ENCODE measurements at regions not wholly inside any gene's neighbourhood (a gene's known extent, or its start where the extent isn't known, plus 50 kb on each side); places are given as distances from the start of the nearest gene placed in this dataset.
"Not testable (repeated sequence)": the region's sequence is repeated elsewhere in the genome, so short reads cannot be mapped to it uniquely, and the experiment has no call there.

DNA sequence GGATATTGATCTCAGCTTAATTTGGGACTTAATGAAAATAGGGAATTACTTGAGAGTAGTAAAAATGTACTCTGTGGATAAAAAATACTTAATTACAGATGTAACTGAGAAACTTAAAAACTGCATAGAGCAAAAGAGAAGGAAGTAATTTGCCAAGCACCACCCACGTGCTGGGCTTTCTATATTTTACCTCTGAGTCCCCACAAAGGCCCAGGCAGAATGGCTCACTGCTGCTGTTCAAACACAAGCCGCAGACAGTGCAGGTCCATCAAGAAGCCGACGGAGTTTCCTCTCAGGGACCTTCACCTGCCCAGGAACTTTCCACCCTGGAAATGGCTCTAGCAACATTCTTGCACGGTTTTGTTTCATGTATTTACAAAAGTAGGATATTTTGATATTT is 77.2 kb upstream of the TRPM1 start:
- DNase-seq (ENCODE audit: low spot score) (no peak), FAIRE-seq (no peak)

- FAIRE-seq = no peak
- DNase-seq (ENCODE audit: low spot score) = no peak
These were observed 78.2 kb upstream of the TRPM1 start for GRCh38 chr15:31179693-31180092.

- DNase-seq (ENCODE audit: low spot score) (no peak), FAIRE-seq (no peak)
These were observed 91.8 kb upstream of the TRPM1 start for GRCh38 chr15:31193291-31193690.

DNA sequence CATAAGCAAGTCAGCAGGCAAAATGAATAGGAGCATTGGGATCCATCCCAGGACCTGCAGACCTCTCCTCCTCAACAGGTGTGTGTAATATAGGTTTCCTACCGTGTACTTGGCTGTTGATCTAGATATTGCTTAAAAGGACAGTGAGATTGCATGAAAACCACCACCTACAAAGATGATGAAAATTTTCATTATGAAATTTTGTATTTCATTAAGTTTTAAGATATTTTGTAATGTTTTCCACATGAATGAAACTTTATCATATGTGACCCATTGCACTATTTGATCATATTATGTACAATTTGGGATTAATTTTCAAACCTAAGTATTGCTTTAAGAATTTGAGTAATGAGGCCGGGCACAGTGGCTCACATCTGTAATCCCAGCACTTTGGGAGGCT is 94.3 kb upstream of the TRPM1 start:
- FAIRE-seq (no peak), DNase-seq (ENCODE audit: low spot score) (no peak)

DNA sequence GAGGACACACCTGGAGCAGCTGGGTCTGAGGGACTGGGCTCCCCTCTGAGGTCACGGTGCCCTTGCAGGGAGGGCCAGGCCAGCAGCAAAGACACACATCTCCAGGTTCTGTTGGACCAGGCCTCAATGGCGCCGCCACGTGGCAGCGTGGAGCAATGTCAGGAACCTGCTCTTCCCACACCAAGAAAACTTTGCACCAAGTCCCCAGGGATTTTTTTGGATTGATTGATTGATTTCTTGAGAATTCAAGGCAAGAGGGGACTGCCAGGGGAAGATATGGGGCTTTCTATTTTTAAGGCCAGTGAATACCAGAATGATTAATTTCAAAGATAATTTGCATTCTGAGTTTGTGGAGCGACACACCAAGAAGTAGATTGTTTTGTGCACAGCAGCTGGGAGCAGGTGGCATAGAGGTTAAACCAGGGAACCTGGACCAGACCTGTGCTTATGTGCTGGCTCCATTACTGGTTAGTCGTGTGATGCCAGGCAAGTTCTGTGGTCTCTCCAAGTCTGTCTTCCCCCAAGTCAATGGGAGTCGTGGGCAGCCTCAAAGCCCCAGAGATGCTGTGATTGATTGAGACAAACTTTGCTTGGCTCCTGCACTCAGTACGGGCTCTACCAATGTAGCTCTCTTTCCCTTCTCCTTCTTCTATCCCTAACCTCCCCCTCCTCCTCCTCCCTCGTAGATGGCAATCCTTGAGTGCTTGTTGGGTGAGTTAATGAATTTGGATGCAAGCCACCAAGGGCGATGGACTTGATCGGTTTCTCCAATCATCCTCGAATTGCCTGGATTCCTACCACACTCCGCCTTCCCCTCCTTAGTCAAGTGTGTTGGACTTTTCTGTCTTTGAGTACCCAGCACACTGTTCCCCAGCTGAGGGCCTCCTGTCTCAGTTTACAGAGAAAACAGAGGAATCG is 96.2 kb upstream of the TRPM1 start:
- FAIRE-seq = no peak
- DNase-seq (ENCODE audit: low spot score) = no peak

- no peak for DNase-seq (ENCODE audit: low spot score)
- FAIRE-seq = no peak
These were observed 99.2 kb upstream of the TRPM1 start for GRCh38 chr15:31200735-31201151.

DNA sequence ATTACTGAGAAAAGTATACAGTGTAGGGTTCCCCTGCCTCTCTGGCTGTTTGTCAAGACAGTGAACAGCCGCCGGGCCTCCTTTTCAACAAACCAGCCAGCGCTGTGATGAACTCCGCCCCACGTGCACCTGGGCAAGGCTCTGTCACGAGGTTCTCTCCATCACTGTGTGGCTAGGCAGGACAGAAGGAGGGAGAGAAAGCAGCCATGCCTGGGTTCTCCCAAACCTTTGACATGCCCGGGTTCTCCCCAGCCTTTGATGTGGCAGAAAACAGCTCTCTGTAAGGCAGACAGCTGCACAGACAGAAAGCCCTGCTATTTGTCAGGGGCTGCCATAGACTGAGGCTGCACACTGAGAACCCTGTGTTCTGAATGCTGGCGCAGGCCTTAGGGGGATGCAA is 101.4 kb upstream of the TRPM1 start:
- FAIRE-seq (no peak), DNase-seq (ENCODE audit: low spot score) (no peak)

- FAIRE-seq (no peak), DNase-seq (ENCODE audit: low spot score) (no peak)
These were observed 102.5 kb upstream of the TRPM1 start for GRCh38 chr15:31203999-31204398.

DNA sequence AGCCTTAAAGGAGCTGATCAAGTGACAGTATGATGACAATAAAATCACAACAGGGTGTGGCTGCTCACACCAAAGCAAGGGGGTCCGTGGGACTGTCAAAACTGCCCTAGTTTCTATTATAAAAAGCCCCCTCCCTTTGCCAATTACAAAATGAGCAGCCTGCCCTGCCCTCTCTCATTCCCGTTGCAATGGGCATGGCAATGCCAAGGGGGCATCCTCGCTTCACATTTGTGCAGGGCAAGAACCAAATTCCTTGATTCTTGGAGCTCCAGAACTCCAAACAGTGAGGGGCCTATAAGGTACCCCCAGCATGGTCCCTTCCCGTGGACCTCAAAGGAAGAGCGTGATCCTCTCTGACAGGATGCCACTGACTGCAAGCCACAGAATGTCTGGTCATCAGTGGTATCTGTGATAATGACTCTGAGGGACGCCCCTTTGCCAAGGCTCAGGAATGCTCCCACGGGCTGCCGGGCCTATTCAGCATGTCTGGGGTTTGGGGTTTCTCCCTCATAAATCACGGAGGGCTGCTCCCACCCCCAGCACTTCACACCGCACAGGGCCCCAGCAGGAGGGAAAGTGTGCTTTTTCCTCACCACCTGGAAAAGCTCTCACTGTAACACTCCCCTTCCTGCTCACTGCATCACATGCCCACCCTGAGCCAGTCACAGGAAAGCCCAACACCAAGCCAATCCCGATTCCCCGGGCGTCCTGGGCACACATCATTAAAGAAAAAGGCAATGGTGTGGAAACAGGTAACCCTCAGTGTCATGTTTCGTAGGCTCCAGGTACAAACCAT is 105.1 kb upstream of the TRPM1 start:
- FAIRE-seq (no peak), DNase-seq (ENCODE audit: low spot score) (no peak)

DNA sequence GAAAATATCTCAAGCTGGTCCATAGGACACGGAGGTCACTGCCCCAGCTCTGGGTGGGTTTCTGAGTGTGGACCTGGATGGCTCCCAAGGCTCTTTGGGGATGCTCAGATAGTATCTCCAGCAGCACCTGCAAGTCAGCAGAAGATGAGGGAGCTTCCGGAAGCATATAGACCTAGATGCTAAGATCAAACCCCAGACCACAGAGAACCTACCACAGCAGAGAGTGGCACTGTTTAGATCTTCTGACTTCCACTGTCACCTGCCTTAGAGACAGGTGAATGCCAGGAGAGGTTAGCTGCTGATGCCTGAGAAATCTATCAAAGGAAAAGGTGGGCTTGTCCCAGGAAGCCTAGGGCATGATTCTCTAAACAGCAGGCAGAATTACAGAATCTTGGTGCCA is 105.7 kb upstream of the TRPM1 start:
- no peak for FAIRE-seq
- no peak for DNase-seq (ENCODE audit: low spot score)

GRCh38 chr15:31207861-31208260 is 106.3 kb upstream of the TRPM1 start:
- DNase-seq (ENCODE audit: low spot score); FAIRE-seq: not testable (repeated sequence)

DNA sequence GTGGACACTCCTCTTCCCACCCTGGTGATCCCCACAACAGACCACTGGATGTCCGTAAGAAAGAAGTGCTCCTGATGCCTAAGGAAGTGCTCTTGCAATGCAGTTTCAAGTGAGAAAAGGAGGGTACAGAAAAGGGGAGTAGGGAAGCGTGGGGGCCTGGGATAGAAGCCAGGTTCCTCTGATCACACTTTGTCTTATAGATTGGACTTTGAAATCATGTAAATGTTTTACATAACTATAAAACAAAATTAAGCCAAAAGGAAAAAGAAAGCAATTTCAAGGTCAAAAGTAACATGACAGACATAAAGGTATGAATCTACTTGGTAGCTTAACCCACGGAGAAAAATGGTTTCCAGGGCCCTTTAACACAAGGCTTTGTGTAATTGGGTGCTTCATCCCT is 107.3 kb upstream of the TRPM1 start:
- DNase-seq (ENCODE audit: low spot score) (no peak), FAIRE-seq (no peak)

DNA sequence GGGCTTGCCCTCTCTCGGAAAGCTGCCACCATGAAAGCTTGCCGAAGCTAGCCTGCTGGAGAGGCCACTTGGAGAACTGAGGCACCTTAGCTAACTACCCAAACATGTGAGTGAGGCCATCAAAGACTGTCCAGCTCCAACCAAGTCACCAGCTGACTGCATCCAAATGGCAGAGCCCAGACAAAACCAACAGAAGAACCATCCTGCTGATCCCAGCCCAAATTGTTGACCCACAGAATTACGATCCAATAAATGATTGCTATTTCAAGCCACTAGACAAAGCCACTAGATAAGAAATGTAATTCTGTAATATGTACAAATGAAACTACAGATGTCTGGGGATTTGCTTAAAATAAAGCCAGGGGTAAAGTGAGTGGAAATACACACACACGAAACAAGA is 109.8 kb upstream of the TRPM1 start:
- DNase-seq (ENCODE audit: low spot score) (no peak), FAIRE-seq (no peak)

DNA sequence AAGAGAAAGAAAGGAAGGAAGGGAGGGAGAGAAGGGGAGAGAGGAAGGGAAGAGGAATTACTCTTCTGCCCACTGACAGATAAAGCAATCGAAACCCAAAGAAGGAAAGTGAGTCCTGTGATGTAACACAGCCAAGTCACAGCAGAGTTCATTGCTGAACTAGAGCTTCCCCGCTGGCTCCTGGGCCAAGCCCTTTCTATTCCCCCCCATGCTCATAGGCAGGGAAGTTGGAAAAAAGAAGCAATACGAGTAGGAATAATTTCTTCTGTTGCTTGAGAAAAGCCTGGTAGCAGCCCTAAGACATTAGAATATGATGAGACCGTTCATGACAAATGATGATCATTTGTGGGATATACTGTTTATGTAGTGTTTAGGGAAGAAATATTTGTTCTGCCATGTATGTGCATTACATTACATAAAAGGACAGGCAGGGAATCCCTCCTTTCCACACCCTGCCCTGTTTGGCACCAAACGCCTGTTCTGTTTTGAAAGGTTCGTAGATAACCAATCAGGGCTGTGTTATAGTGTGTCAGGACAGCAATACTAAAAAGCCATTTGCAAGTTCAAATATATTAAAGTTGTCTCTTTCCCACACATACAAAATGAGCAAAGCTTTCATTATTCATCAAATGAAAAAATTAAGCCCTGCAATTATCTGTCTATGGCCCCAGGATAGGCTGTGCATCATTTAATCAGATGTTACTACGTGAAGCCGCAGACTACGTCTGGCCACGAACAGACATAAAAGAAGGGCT is 111.0 kb upstream of the TRPM1 start:
- DNase-seq (ENCODE audit: low spot score) (no peak), FAIRE-seq (no peak)

DNA sequence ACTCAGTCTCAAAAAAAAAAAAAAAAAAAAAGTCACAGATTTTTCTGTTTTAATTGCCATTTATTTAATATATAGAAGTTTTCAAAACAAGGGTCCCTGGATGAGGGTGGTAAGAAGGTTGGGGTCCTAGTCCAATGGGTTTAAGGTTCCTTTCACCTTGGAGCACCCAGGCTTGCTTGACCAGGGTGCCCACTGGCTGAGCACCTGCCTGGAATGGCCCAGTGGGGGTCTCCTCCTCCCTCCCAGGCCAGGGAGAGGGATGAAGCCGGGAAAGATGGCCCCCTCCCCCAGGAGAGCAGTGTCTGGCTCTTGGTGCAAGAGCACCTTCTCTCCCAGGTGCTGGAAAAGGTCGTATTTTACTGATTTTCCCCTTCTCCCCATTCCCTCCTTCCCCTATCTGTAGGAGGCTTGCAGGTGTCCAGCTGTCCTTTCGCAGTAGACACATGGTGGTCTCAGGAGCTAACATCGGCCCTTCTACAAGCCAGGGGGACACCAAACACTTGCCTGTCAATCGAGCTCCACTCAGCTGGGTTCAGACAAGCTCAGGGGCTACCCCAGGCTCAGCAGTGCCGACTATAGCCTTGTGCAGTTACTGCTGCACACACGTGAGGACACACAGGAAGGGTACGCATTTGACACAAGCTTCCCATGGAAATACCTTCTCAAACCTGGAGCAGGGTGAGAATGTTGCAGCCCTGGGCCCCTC is 112.3 kb upstream of the KLF13 start:
- FAIRE-seq (no peak), DNase-seq (ENCODE audit: low spot score) (no peak)

DNA sequence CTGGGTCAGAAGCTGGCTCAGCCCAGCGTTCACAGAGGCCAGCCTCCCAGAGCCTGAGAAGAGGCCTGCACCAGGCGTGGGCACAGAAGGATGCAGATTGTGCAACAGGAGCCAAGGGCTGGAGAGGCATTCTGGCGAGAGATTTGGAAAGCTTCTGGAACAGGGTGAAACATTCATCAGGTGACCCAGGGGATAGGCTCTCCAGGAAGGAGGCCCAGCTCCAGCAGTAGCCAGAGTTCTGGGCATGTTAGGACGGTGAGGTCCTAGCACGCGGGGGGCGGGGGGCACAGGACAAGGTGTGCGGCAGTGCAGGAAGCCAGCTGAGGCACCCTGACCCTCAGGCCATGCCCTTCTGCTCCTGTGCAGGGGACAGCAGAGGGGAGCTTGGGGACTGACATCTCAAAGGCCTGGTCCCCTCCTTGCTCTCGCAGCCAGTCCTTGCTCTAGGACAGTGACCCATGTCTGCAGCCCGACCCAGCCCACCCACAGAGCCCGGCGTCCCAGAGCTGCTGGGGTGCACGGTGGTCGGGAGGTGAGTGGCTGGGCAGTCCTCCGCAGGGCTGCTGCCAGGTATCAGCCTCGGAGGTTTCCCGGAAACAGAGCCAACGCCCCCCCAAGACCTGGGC is 111.7 kb upstream of the KLF13 start:
- DNase-seq (ENCODE audit: low spot score) (no peak), FAIRE-seq (no peak)

- no peak for DNase-seq (ENCODE audit: low spot score)
- no peak for FAIRE-seq
These were observed 111.0 kb upstream of the KLF13 start for GRCh38 chr15:31215490-31216214.

- no peak for FAIRE-seq
- DNase-seq (ENCODE audit: low spot score) = no peak
These were observed 110.3 kb upstream of the KLF13 start for GRCh38 chr15:31216215-31216911.

DNA sequence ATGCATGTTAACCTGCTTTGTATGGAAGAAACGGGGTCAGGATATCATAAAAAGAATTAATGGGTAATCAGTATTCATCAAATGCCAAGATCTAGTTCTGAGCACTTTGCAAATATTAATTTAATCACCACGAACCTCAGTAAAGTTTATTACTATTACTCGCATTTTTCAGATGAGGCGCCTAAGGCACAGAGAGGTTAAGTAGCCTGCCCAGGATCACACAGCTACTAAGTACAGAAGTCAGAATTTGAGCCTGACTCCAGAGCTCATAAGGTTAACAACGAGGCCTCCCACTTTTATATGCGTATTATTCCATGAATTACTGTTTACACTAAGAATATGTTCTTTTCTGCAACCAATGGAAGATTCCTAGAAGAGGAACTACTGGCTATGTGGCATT is 109.6 kb upstream of the KLF13 start:
- no peak for FAIRE-seq
- DNase-seq (ENCODE audit: low spot score) = no peak
